ENCODE measurements at regions not wholly inside any gene's neighbourhood (a gene's known extent, or its start where the extent isn't known, plus 50 kb on each side); places are given as distances from the start of the nearest gene placed in this dataset.
"Not testable (repeated sequence)": the region's sequence is repeated elsewhere in the genome, so short reads cannot be mapped to it uniquely, and the experiment has no call there.

- DNase-seq = no peak
Measured at GRCh38 chr20:40860487-40860902, 168.1 kb upstream of the TOP1 start.

DNA sequence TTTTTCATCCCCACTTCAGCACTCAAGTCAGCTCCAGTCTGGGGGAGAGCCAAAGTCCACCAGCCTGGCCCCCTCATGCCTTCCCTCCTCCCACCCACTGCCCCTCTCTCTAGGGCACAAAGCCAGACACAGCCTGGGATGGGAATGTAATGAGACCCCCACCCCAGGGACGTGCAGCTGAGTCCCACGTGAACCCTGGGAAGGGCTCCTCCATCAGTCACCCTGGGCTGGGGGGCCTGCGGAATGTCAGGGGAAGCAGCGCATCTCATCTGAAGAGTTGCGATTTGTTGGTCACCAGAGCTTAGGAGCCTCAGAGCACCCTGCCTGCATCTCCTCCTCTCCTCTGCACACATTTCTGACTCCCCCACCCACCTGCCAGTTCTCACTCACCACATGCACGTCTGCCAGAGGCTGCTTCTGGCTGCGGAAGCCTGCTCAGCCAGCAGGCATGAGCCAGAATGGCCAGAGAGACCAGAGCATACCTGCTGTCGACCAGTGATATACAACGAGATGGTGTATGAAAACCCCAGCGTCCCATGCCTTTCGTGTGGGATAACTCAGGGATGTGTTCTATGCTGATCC lies 167.1 kb upstream of the TOP1 start:
- no peak for DNase-seq

DNA sequence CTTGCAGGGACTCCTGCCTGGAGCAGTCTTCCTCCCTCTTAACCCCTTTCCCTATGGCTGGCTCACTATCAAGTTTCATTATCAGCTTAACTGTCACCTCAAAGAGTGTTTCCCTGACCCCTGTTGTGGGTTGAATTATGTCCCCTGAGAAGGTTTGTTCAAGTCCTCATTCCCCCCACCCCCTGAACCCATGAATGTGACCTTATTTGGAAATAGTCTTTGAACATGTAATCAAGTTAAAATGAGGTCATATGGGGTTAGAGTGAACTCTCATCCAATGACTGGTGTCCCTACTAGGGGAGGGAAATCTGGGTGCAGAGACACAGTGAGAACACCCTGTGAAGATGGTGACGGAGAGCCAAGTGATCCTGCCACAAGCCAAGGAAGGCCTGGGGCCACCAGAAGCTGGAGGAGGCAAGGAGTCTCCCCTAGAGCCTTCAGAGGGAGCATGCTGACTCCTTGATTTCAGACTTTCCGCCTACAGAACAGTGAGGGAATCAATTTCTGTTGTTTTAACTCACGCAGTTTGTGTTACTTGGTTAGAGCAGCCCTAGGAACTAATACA lies 165.2 kb upstream of the TOP1 start:
- DNase-seq = no peak

GRCh38 chr20:40864470-40864869 lies 164.2 kb upstream of the TOP1 start:
- no peak for DNase-seq

GRCh38 chr20:40865095-40865494 lies 163.5 kb upstream of the TOP1 start:
- no peak for DNase-seq

GRCh38 chr20:40866056-40866455 lies 162.6 kb upstream of the TOP1 start:
- DNase-seq = no peak

- no peak for DNase-seq
Measured at GRCh38 chr20:40868551-40869217, 159.9 kb upstream of the TOP1 start.

DNA sequence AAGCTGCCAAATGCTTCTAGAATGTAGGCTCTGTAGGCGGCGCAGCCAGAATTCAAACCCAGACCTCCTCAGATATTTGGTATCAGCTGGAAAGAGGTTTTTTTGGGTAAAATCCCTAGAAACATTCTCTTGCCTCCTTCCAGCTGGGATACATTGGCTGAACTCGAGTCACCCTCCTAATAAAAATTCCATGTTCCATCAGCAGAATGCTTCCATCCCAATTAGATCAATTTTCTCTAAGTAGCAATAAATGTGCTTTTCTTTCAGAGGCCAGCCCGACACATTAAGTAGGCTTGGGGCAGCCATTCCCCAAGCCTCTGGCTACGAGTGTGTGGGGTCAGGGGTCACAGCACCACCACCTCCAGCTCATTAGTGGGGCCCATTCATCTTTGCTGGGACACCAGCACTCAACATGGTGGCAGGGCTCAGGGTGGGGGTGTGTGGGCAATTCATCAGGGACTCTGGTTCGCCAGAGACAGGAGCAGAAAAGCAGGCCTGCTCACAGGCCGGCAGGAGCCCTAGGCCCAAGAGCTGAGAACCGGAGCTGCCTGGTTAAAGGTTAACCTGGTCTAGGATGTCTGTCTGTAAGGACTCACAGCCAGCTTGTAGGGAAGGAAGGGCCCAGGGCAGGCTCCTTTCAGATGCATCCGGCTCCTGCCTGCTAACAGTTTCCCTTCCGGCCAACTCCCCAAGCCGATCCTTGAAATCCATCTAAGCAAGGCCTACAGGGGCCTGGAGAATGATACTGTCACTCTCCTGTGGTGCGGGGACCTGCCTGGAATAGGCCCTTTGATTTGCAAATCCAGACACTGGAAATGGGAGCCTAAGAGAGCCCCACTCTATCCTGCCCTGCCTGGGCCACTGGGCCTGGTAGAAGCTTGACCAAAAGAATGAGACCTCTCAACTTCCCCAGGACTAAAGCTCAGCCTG lies 159.1 kb upstream of the TOP1 start:
- no peak for DNase-seq

DNA sequence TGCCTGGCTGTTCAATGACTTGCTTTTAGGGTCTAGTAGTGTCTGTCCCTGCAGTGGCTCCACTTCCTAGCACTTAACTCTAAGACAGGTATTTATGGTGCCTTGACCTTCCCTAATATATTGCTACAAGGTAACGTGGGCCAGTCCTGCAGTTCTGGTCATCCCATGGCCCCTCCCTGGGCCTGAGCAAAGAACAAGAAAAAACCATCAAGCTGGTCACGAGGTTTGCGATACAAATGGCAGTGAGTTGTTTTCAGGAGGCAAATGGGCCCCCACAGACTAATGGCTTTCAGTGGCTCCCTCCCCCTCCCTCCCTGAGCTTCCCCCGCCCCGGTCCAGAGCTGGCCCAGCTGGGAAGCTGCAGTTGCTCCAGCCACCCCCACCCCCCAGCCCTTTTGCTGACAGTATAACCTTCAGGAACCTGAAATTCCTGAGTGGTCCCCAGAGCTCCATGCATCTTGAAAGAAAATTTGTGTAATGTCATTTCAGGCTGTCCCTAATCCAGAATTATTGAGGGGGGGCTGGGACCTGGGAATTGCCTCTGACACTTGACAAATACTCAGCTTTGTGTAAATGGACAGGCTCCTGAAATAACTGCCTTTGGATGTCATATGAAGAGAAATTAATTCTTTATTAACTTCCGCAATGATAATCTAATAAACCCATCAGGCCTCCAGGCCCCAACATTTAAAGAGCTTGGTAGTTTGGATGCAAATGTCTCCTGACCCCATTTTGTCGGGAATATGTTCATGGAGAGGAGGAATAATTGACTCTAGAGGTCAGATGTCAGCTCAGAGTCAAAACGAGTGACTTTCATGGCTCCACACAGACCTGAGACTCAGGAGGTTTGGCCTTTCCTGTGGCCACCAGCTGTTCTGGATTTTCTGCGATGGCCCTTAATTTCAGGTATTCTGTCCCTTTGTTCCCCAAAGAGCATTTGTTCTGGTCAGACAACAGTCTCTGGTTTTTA lies 153.2 kb upstream of the TOP1 start:
- no peak for DNase-seq

DNA sequence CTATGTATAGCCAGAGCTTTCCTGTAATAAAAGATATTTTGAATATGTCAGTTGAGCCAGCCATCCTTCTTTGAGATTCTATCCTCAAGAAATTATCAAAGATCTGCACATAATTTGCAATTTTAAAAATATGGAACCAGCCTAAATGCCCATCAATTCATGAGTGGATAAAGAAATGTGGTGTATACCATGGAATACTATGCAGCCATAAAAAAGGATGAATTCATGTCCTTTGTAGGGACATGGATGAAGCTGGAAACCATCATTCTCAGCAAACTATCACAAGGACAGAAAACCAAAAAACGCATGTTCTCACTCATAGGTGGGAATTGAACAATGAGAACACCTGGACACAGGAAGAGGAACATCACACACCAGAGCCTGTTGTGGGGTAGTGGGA lies 150.5 kb upstream of the TOP1 start:
- not testable (repeated sequence) for DNase-seq

DNA sequence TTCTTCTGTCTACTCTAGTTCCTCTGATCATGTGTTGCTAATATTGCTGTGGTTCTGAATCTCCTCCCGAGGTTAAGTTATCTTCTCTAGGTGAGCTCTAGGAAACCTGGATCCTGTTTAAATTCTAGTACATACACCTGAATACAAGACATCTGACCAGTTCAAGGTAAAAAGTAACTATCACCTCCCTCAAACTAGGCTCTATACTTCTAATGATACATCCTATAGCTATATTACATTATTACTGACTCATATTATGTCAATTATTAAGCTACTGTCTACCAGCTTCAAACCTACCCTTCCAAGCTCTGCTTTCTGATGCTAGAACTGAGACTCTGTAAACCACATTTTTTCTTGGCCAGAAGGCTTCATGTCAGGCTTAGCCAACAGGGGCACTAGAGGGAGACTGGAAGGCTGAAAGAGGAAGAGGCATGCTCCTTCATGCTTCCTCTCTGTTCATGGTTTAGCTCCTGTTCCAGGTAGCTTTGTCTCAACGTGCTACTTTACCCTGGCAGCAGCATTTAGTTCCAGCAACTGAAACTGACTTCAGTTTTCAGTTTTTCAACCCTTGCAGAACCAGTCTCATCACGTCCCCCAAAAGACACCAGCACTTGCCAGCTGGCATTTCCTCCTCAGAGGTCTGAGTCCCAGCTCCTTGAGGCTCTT lies 148.4 kb upstream of the TOP1 start:
- no peak for DNase-seq

GRCh38 chr20:40880729-40881109 lies 147.9 kb upstream of the TOP1 start:
- DNase-seq = no peak

DNA sequence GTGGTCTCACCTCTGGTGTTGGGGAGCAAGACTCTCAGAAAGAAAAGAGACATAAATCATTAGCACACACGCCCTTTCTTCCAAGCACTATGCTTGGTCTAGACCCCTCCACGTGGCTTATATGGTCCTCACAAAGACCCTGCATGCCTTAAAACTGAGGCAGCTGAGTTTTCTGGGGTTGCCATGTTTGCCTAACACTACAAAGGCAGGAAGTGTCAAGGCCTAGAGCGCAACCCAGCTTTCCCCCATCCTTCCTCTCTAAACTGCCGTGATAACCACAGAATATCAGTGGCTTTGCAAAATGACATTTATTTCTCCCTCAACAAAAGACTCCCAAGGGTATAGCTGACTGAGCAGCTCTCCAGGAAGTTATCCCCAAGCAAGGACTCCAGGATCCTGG lies 146.5 kb upstream of the TOP1 start:
- DNase-seq = no peak

- no peak for DNase-seq
Measured at GRCh38 chr20:40883097-40883496, 145.5 kb upstream of the TOP1 start.

GRCh38 chr20:40887105-40887504 lies 141.5 kb upstream of the TOP1 start:
- DNase-seq = no peak

GRCh38 chr20:40889266-40889665 lies 139.4 kb upstream of the TOP1 start:
- DNase-seq = not testable (repeated sequence)

DNA sequence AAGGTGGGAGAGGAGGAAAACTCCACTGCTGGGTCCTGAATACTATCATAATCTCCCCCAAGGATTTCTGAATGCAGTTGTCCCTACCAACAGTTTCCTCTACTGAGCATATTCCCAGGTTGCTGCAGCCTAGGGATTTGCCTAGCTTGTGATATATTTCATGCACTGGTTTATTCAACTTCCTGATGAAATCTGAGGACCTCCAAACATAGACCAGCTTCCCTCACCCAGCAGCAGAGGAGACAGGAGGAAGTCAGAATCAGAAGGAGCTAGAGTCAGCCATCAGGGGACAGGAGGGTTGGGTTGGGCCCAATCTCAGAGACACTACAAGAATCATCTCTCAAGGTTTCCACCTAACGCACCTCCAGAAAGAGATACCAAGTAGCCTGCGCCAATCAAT lies 138.4 kb upstream of the TOP1 start:
- no peak for DNase-seq

- no peak for DNase-seq
Measured at GRCh38 chr20:40890635-40891034, 138.0 kb upstream of the TOP1 start.

- no peak for DNase-seq
Measured at GRCh38 chr20:40891351-40891750, 137.3 kb upstream of the TOP1 start.

DNA sequence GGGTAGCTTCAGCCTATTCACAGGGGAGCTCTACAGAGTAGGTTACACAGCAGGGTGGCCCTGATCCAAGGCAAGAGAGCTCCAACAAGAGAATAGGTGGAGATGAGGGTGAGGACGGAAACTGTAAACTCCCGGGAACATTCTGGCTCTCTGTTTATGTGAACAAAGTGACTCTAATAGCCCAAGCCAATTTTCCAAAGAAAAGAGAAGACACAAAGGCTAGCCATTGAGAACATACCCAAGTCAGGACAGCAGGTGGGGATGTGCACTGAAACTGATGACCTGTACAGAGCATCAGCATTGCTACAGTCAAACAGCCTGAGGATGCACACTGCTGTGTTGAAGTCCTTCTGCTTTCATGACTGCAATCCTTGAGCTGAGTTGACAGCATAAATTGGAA lies 136.0 kb upstream of the TOP1 start:
- no peak for DNase-seq

DNA sequence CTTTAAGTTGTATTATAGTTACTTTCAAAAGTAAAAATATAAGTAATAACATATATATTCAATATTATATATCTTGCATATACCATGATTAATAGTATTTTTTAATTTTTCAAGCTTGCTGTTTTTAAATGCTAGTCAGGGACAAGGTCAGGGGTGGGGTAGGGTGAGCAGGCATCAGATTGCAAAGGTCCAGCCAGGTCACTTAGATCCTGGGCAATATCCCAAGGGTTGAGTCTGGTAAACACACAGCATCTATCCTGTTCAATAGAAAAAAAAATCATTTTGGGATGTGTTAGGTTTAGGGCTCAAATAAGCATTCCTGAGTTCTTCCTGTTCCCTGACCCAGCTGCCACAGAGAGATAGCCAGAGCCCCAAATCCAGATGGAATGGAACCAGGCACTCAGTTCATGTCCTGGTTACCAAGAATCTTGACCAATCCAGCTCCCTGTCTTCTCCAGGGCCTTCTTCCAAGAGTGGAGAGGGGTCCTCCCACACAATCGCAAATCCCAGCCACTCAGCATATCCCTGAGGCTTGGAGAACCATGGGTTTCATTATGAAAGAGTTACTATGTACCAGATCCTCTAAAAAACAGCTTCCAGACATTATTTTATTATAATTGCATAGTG lies 134.9 kb upstream of the TOP1 start:
- no peak for DNase-seq

Data from CD4-positive, alpha-beta T cell treated with Interleukin-15 for 1 hour (primary cell).